ENCODE measurements at regions not wholly inside any gene's neighbourhood (a gene's known extent, or its start where the extent isn't known, plus 50 kb on each side); places are given as distances from the start of the nearest gene placed in this dataset.

DNA sequence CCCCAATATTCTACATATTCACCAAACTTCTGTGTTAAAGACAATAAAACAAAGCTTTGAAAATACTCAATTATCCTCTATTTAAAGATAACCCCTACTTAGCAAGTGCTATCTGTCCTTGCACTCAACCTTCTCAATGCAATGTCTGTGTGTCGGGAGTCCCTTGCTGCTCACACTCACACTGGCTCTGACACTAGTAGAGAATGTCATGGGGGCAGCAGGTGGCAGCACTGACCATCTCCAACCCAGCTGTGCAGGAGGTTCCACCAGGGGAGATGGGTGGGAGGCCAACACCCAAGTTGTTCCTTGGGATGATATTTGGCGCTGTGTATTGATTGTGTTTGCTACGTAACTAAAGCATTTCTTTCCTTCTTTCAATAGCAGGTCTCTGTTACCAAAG lies 59.4 kb upstream of the SIMC1 start (continued):
- TF ChIP-seq, protein P1, sequence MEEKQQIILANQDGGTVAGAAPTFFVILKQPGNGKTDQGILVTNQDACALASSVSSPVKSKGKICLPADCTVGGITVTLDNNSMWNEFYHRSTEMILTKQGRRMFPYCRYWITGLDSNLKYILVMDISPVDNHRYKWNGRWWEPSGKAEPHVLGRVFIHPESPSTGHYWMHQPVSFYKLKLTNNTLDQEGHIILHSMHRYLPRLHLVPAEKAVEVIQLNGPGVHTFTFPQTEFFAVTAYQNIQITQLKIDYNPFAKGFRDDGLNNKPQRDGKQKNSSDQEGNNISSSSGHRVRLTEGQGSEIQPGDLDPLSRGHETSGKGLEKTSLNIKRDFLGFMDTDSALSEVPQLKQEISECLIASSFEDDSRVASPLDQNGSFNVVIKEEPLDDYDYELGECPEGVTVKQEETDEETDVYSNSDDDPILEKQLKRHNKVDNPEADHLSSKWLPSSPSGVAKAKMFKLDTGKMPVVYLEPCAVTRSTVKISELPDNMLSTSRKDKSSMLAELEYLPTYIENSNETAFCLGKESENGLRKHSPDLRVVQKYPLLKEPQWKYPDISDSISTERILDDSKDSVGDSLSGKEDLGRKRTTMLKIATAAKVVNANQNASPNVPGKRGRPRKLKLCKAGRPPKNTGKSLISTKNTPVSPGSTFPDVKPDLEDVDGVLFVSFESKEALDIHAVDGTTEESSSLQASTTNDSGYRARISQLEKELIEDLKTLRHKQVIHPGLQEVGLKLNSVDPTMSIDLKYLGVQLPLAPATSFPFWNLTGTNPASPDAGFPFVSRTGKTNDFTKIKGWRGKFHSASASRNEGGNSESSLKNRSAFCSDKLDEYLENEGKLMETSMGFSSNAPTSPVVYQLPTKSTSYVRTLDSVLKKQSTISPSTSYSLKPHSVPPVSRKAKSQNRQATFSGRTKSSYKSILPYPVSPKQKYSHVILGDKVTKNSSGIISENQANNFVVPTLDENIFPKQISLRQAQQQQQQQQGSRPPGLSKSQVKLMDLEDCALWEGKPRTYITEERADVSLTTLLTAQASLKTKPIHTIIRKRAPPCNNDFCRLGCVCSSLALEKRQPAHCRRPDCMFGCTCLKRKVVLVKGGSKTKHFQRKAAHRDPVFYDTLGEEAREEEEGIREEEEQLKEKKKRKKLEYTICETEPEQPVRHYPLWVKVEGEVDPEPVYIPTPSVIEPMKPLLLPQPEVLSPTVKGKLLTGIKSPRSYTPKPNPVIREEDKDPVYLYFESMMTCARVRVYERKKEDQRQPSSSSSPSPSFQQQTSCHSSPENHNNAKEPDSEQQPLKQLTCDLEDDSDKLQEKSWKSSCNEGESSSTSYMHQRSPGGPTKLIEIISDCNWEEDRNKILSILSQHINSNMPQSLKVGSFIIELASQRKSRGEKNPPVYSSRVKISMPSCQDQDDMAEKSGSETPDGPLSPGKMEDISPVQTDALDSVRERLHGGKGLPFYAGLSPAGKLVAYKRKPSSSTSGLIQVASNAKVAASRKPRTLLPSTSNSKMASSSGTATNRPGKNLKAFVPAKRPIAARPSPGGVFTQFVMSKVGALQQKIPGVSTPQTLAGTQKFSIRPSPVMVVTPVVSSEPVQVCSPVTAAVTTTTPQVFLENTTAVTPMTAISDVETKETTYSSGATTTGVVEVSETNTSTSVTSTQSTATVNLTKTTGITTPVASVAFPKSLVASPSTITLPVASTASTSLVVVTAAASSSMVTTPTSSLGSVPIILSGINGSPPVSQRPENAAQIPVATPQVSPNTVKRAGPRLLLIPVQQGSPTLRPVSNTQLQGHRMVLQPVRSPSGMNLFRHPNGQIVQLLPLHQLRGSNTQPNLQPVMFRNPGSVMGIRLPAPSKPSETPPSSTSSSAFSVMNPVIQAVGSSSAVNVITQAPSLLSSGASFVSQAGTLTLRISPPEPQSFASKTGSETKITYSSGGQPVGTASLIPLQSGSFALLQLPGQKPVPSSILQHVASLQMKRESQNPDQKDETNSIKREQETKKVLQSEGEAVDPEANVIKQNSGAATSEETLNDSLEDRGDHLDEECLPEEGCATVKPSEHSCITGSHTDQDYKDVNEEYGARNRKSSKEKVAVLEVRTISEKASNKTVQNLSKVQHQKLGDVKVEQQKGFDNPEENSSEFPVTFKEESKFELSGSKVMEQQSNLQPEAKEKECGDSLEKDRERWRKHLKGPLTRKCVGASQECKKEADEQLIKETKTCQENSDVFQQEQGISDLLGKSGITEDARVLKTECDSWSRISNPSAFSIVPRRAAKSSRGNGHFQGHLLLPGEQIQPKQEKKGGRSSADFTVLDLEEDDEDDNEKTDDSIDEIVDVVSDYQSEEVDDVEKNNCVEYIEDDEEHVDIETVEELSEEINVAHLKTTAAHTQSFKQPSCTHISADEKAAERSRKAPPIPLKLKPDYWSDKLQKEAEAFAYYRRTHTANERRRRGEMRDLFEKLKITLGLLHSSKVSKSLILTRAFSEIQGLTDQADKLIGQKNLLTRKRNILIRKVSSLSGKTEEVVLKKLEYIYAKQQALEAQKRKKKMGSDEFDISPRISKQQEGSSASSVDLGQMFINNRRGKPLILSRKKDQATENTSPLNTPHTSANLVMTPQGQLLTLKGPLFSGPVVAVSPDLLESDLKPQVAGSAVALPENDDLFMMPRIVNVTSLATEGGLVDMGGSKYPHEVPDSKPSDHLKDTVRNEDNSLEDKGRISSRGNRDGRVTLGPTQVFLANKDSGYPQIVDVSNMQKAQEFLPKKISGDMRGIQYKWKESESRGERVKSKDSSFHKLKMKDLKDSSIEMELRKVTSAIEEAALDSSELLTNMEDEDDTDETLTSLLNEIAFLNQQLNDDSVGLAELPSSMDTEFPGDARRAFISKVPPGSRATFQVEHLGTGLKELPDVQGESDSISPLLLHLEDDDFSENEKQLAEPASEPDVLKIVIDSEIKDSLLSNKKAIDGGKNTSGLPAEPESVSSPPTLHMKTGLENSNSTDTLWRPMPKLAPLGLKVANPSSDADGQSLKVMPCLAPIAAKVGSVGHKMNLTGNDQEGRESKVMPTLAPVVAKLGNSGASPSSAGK (IDR thresholded peaks at IDR 0.05), result no peak
- TF ChIP-seq ZNF133 (CRISPR knock-in tag; IDR thresholded peaks at IDR 0.05) (no peak), RBM39 (optimal IDR thresholded peaks at IDR 0.05; ENCODE audit: low read depth, low read length) (no peak), ADNP (tag; IDR thresholded peaks at IDR 0.05) (no peak), RAD21 (CRISPR knock-in tag; conservative IDR thresholded peaks at IDR 0.05 in 1 of 2, IDR thresholded peaks at IDR 0.05 in 1 of 2) (peak; percentile 42 to 63), NCOA2 (IDR thresholded peaks at IDR 0.05; ENCODE audit: partially characterized antibody in 2 of 2) (no peak), CCNT2 (IDR thresholded peaks at IDR 0.05; ENCODE audit: borderline replicate concordance, extremely low read depth, insufficient read length, low read depth, low read length) (no peak), CBFA2T3 (IDR thresholded peaks at IDR 0.05) (no peak)
- TF ChIP-seq, protein P2, sequence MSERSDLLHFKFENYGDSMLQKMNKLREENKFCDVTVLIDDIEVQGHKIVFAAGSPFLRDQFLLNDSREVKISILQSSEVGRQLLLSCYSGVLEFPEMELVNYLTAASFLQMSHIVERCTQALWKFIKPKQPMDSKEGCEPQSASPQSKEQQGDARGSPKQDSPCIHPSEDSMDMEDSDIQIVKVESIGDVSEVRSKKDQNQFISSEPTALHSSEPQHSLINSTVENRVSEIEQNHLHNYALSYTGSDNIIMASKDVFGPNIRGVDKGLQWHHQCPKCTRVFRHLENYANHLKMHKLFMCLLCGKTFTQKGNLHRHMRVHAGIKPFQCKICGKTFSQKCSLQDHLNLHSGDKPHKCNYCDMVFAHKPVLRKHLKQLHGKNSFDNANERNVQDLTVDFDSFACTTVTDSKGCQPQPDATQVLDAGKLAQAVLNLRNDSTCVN (CRISPR knock-in tag; IDR thresholded peaks at IDR 0.05), result no peak
- TF ChIP-seq, protein P3, sequence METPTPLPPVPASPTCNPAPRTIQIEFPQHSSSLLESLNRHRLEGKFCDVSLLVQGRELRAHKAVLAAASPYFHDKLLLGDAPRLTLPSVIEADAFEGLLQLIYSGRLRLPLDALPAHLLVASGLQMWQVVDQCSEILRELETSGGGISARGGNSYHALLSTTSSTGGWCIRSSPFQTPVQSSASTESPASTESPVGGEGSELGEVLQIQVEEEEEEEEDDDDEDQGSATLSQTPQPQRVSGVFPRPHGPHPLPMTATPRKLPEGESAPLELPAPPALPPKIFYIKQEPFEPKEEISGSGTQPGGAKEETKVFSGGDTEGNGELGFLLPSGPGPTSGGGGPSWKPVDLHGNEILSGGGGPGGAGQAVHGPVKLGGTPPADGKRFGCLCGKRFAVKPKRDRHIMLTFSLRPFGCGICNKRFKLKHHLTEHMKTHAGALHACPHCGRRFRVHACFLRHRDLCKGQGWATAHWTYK (CRISPR knock-in tag; IDR thresholded peaks at IDR 0.05), result no peak
- TF ChIP-seq, protein P4, sequence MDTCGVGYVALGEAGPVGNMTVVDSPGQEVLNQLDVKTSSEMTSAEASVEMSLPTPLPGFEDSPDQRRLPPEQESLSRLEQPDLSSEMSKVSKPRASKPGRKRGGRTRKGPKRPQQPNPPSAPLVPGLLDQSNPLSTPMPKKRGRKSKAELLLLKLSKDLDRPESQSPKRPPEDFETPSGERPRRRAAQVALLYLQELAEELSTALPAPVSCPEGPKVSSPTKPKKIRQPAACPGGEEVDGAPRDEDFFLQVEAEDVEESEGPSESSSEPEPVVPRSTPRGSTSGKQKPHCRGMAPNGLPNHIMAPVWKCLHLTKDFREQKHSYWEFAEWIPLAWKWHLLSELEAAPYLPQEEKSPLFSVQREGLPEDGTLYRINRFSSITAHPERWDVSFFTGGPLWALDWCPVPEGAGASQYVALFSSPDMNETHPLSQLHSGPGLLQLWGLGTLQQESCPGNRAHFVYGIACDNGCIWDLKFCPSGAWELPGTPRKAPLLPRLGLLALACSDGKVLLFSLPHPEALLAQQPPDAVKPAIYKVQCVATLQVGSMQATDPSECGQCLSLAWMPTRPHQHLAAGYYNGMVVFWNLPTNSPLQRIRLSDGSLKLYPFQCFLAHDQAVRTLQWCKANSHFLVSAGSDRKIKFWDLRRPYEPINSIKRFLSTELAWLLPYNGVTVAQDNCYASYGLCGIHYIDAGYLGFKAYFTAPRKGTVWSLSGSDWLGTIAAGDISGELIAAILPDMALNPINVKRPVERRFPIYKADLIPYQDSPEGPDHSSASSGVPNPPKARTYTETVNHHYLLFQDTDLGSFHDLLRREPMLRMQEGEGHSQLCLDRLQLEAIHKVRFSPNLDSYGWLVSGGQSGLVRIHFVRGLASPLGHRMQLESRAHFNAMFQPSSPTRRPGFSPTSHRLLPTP (IDR thresholded peaks at IDR 0.05; ENCODE audit: borderline replicate concordance, extremely low read depth, insufficient read length), result no peak
